ENCODE measurements at regions not wholly inside any gene's neighbourhood (a gene's known extent, or its start where the extent isn't known, plus 50 kb on each side); places are given as distances from the start of the nearest gene placed in this dataset.

- no peak overlapping the region for H2BK120ac ChIP-seq (ENCODE audit: insufficient read depth, low read length, poor library complexity)
- no peak overlapping the region for H4K91ac ChIP-seq (ENCODE audit: low read depth, low read length)
- H4K12ac ChIP-seq (ENCODE audit: low read depth, low read length) = no peak overlapping the region
- H3K18ac ChIP-seq (ENCODE audit: low read length) = no peak overlapping the region
- H3K4me3 ChIP-seq (ENCODE audit: low read depth, low read length) = no peak overlapping the region
- no peaks in the 10 kb centered on the region for H3K79me1 ChIP-seq (ENCODE audit: low read length)
- H3K36me3 ChIP-seq (ENCODE audit: control insufficient read depth in 1 of 2, insufficient read depth in 2 of 2, low read length in 2 of 2) = no peaks in the 10 kb centered on the region
- no peak overlapping the region for H3K4ac ChIP-seq (ENCODE audit: low read depth, low read length)
- no peaks in the 10 kb centered on the region for H3K79me2 ChIP-seq (ENCODE audit: control insufficient read depth, insufficient read depth, low read length, poor library complexity)
- H2AK5ac ChIP-seq (ENCODE audit: low read length) = no peak overlapping the region
- no peaks in the 10 kb centered on the region for H3K4me1 ChIP-seq (ENCODE audit: control insufficient read depth in 1 of 2, insufficient read depth in 2 of 2, low read length in 2 of 2)
- no peaks in the 10 kb centered on the region for H3K9me3 ChIP-seq (ENCODE audit: insufficient read depth, low read depth, low read length)
- no peak overlapping the region for H2AFZ ChIP-seq (ENCODE audit: insufficient read depth, low read length, poor library complexity)
- whole genome bisulfite sequencing (ENCODE audit: extremely low coverage, insufficient coverage, insufficient read length) = no CpG with 5 or more reads among the region's 4 CpGs
- H3K14ac ChIP-seq (ENCODE audit: low read length) = no peak overlapping the region
- H3K23ac ChIP-seq (ENCODE audit: low read length) = no peak overlapping the region
- H3K9ac ChIP-seq (ENCODE audit: low read length) = no peak overlapping the region
- no peak overlapping the region for H3K27ac ChIP-seq (ENCODE audit: low read depth, low read length)
- H2BK12ac ChIP-seq (ENCODE audit: low read length) = no peak overlapping the region
- H2BK5ac ChIP-seq (ENCODE audit: low read depth, low read length, poor library complexity) = no peak overlapping the region
- no peak overlapping the region for H3K4me2 ChIP-seq (ENCODE audit: low read length)
- H3K27me3 ChIP-seq (ENCODE audit: insufficient read depth, low read length) = no peaks in the 10 kb centered on the region
- no peak overlapping the region for H4K8ac ChIP-seq (ENCODE audit: low read depth, low read length)
- DNase-seq = no peak
These were observed 443.7 kb downstream of the GXYLT1 start for GRCh38 chr12:41700940-41701339.

GRCh38 chr12:41699658-41700057 lies 445.0 kb downstream of the GXYLT1 start:
- Histone ChIP-seq H2BK120ac (ENCODE audit: insufficient read depth, low read length, poor library complexity) (no peak overlapping the region), H4K12ac (ENCODE audit: low read depth, low read length) (no peak overlapping the region)

GRCh38 chr12:41697161-41697560 lies 447.5 kb downstream of the GXYLT1 start:
- Histone ChIP-seq H3K9me3 (ENCODE audit: insufficient read depth, low read depth, low read length) (no peaks in the 10 kb centered on the region), H3K79me1 (ENCODE audit: low read length) (no peaks in the 10 kb centered on the region), H3K4ac (ENCODE audit: low read depth, low read length) (no peak overlapping the region), H3K23ac (ENCODE audit: low read length) (no peak overlapping the region), H2BK5ac (ENCODE audit: low read depth, low read length, poor library complexity) (no peak overlapping the region), H3K18ac (ENCODE audit: low read length) (no peak overlapping the region), H3K14ac (ENCODE audit: low read length) (no peak overlapping the region), H3K27me3 (ENCODE audit: insufficient read depth, low read length) (no peaks in the 10 kb centered on the region), H4K8ac (ENCODE audit: low read depth, low read length) (no peak overlapping the region), H3K4me1 (ENCODE audit: control insufficient read depth in 1 of 2, insufficient read depth in 2 of 2, low read length in 2 of 2) (peaks cover 0 to 4% of the 10 kb centered on the region in 2 experiments), H2AFZ (ENCODE audit: insufficient read depth, low read length, poor library complexity) (no peak overlapping the region), H2AK5ac (ENCODE audit: low read length) (no peak overlapping the region), H2BK120ac (ENCODE audit: insufficient read depth, low read length, poor library complexity) (no peak overlapping the region), H3K79me2 (ENCODE audit: control insufficient read depth, insufficient read depth, low read length, poor library complexity) (no peaks in the 10 kb centered on the region), H3K4me2 (ENCODE audit: low read length) (no peak overlapping the region), H3K36me3 (ENCODE audit: control insufficient read depth in 1 of 2, insufficient read depth in 2 of 2, low read length in 2 of 2) (no peaks in the 10 kb centered on the region), H3K4me3 (ENCODE audit: low read depth, low read length) (no peak overlapping the region), H3K9ac (ENCODE audit: low read length) (no peak overlapping the region), H3K27ac (ENCODE audit: low read depth, low read length) (no peak overlapping the region), H4K12ac (ENCODE audit: low read depth, low read length) (no peak overlapping the region), H2BK12ac (ENCODE audit: low read length) (no peak overlapping the region), H4K91ac (ENCODE audit: low read depth, low read length) (no peak overlapping the region)
- DNase-seq = no peak
- WGBS (ENCODE audit: extremely low coverage, insufficient coverage, insufficient read length) = no CpG with 5 or more reads among the region's 2 CpGs

More at GRCh38 chr12:41699658-41700057, 445.0 kb downstream of the GXYLT1 start:
- Histone ChIP-seq H3K27ac (ENCODE audit: low read depth, low read length) (no peak overlapping the region), H2AK5ac (ENCODE audit: low read length) (no peak overlapping the region), H3K79me1 (ENCODE audit: low read length) (no peaks in the 10 kb centered on the region), H2BK12ac (ENCODE audit: low read length) (no peak overlapping the region), H3K27me3 (ENCODE audit: insufficient read depth, low read length) (no peaks in the 10 kb centered on the region), H2BK5ac (ENCODE audit: low read depth, low read length, poor library complexity) (no peak overlapping the region), H3K14ac (ENCODE audit: low read length) (no peak overlapping the region), H3K9ac (ENCODE audit: low read length) (no peak overlapping the region), H2AFZ (ENCODE audit: insufficient read depth, low read length, poor library complexity) (no peak overlapping the region), H3K36me3 (ENCODE audit: control insufficient read depth in 1 of 2, insufficient read depth in 2 of 2, low read length in 2 of 2) (no peaks in the 10 kb centered on the region), H4K91ac (ENCODE audit: low read depth, low read length) (no peak overlapping the region), H3K4me3 (ENCODE audit: low read depth, low read length) (no peak overlapping the region), H3K23ac (ENCODE audit: low read length) (no peak overlapping the region), H3K4me2 (ENCODE audit: low read length) (no peak overlapping the region), H3K79me2 (ENCODE audit: control insufficient read depth, insufficient read depth, low read length, poor library complexity) (no peaks in the 10 kb centered on the region), H3K4me1 (ENCODE audit: control insufficient read depth in 1 of 2, insufficient read depth in 2 of 2, low read length in 2 of 2) (no peaks in the 10 kb centered on the region), H3K18ac (ENCODE audit: low read length) (no peak overlapping the region), H3K4ac (ENCODE audit: low read depth, low read length) (no peak overlapping the region), H3K9me3 (ENCODE audit: insufficient read depth, low read depth, low read length) (no peaks in the 10 kb centered on the region), H4K8ac (ENCODE audit: low read depth, low read length) (no peak overlapping the region)
- DNase-seq = no peak
- WGBS (ENCODE audit: extremely low coverage, insufficient coverage, insufficient read length) = no CpG with 5 or more reads among the region's 3 CpGs

- H2AFZ ChIP-seq (ENCODE audit: insufficient read depth, low read length, poor library complexity) = no peak overlapping the region
- H3K4me1 ChIP-seq (ENCODE audit: control insufficient read depth in 1 of 2, insufficient read depth in 2 of 2, low read length in 2 of 2) = no peaks in the 10 kb centered on the region
- H3K4me3 ChIP-seq (ENCODE audit: low read depth, low read length) = no peak overlapping the region
- no peaks in the 10 kb centered on the region for H3K9me3 ChIP-seq (ENCODE audit: insufficient read depth, low read depth, low read length)
- no peak for DNase-seq
- no peak overlapping the region for H2BK5ac ChIP-seq (ENCODE audit: low read depth, low read length, poor library complexity)
- H2AK5ac ChIP-seq (ENCODE audit: low read length) = no peak overlapping the region
- no peak overlapping the region for H4K91ac ChIP-seq (ENCODE audit: low read depth, low read length)
- H3K18ac ChIP-seq (ENCODE audit: low read length) = no peak overlapping the region
- H3K23ac ChIP-seq (ENCODE audit: low read length) = no peak overlapping the region
- H2BK120ac ChIP-seq (ENCODE audit: insufficient read depth, low read length, poor library complexity) = no peak overlapping the region
- no peak overlapping the region for H4K12ac ChIP-seq (ENCODE audit: low read depth, low read length)
- H4K8ac ChIP-seq (ENCODE audit: low read depth, low read length) = no peak overlapping the region
- no peak overlapping the region for H3K9ac ChIP-seq (ENCODE audit: low read length)
- no peak overlapping the region for H3K27ac ChIP-seq (ENCODE audit: low read depth, low read length)
- no peaks in the 10 kb centered on the region for H3K27me3 ChIP-seq (ENCODE audit: insufficient read depth, low read length)
- H3K4ac ChIP-seq (ENCODE audit: low read depth, low read length) = no peak overlapping the region
- no peak overlapping the region for H2BK12ac ChIP-seq (ENCODE audit: low read length)
- no peaks in the 10 kb centered on the region for H3K36me3 ChIP-seq (ENCODE audit: control insufficient read depth in 1 of 2, insufficient read depth in 2 of 2, low read length in 2 of 2)
- no peak overlapping the region for H3K4me2 ChIP-seq (ENCODE audit: low read length)
- no peaks in the 10 kb centered on the region for H3K79me1 ChIP-seq (ENCODE audit: low read length)
- H3K14ac ChIP-seq (ENCODE audit: low read length) = no peak overlapping the region
- H3K79me2 ChIP-seq (ENCODE audit: control insufficient read depth, insufficient read depth, low read length, poor library complexity) = no peaks in the 10 kb centered on the region
These were observed 459.7 kb downstream of the GXYLT1 start for GRCh38 chr12:41684997-41685396.

Data from trophoblast cell (in vitro differentiated cells and primary cell).